WTC11 (cell line): ENCODE measurements at regions not wholly inside any gene's neighbourhood (a gene's known extent, or its start where the extent isn't known, plus 50 kb on each side); places are given as distances from the start of the nearest gene placed in this dataset.

Experiments
- ATAC-seq: fragments of 200-7000 bp; cut with Tn5 transposase; 2 replicates; pipeline ENCODE4 v1.10.0; 2021; ENCODE audit warnings: mild to moderate bottlenecking, moderate library complexity
- CTCF ChIA-PET: fragments of 300-600 bp; sonication (Branson Sonifier 250); formaldehyde crosslinking; loops from one replicate; lab custom pipeline; 2021; ENCODE audit warnings: antibody characterized with exemption; lab: Charles Lee
- POLR2A ChIA-PET: fragments of 350-600 bp; sonication (Branson Sonifier 250); formaldehyde crosslinking; loops from one replicate; lab custom pipeline; 2021; ENCODE audit warnings: antibody characterized with exemption; lab: Charles Lee
- DNase-seq: peaks from one replicate; pipeline ENCODE4 v3.0.0; 2021; ENCODE audit warnings: low spot score
- H3K27ac Mint-ChIP-seq: 2 replicates; pipeline ENCODE4 v1.8.0; 2021; ENCODE audit warnings: mixed read lengths
- H3K27me3 Mint-ChIP-seq: 2 replicates; pipeline ENCODE4 v1.8.0; 2021; ENCODE audit warnings: low read depth, mild to moderate bottlenecking, moderate library complexity, mixed read lengths
- H3K36me3 Mint-ChIP-seq: 2 replicates; pipeline ENCODE4 v1.8.0; 2021; ENCODE audit warnings: mixed read lengths
- H3K4me1 Mint-ChIP-seq: 2 replicates; pipeline ENCODE4 v1.8.0; 2022; ENCODE audit warnings: mixed read lengths
- H3K4me3 Mint-ChIP-seq: 2 replicates; pipeline ENCODE4 v1.8.0; 2021; ENCODE audit warnings: mild to moderate bottlenecking, moderate library complexity, mixed read lengths
- H3K9me3 Mint-ChIP-seq: 2 replicates; pipeline ENCODE4 v1.8.0; 2021; ENCODE audit warnings: mixed read lengths
- AR ChIP-seq: fragments of 250-450 bp; sonication (Bioruptor Pico); IDR thresholded peaks from 2 replicates; pipeline ENCODE4 v1.9.0; 2021; ENCODE audit warnings: mild to moderate bottlenecking
- EMX1 ChIP-seq: fragments of 250-450 bp; sonication (Bioruptor Pico); IDR thresholded peaks from 2 replicates; pipeline ENCODE4 v1.8.0; 2021; ENCODE audit warnings: mild to moderate bottlenecking
- FOXK1 ChIP-seq: sonication (generic); formaldehyde crosslinking; IDR thresholded peaks from 2 replicates; pipeline ENCODE4 v1.8.0; 2022; ENCODE audit warnings: mild to moderate bottlenecking, moderate library complexity, missing genetic modification reagents
- GABPB1 ChIP-seq: sonication (generic); formaldehyde crosslinking; IDR thresholded peaks from 2 replicates; pipeline ENCODE4 v1.8.1; 2023; ENCODE audit warnings: mild to moderate bottlenecking, missing genetic modification reagents
- IRF2 ChIP-seq: sonication (generic); formaldehyde crosslinking; IDR thresholded peaks from 2 replicates; pipeline ENCODE4 v1.8.0; 2022; ENCODE audit warnings: low read depth, missing genetic modification reagents, borderline replicate concordance
- KAT7 ChIP-seq: sonication (generic); formaldehyde crosslinking; IDR thresholded peaks from 2 replicates; pipeline ENCODE4 v1.8.1; 2023; ENCODE audit warnings: missing genetic modification reagents, mild to moderate bottlenecking, borderline replicate concordance
- MLX ChIP-seq: sonication (generic); formaldehyde crosslinking; IDR thresholded peaks from 2 replicates; pipeline ENCODE4 v1.8.1; 2023; ENCODE audit warnings: mild to moderate bottlenecking, missing genetic modification reagents, moderate library complexity
- MYBL2 ChIP-seq: sonication (generic); formaldehyde crosslinking; IDR thresholded peaks from 2 replicates; pipeline ENCODE4 v1.8.1; 2023; ENCODE audit warnings: mild to moderate bottlenecking, moderate library complexity, missing genetic modification reagents
- OVOL2 ChIP-seq: fragments of 250-450 bp; sonication (Bioruptor Pico); IDR thresholded peaks from 2 replicates; pipeline ENCODE4 v1.9.0; 2021; ENCODE audit warnings: mild to moderate bottlenecking, borderline replicate concordance
- PRDM15 ChIP-seq: sonication (generic); formaldehyde crosslinking; IDR thresholded peaks from 2 replicates; pipeline ENCODE4 v1.8.0; 2022; ENCODE audit warnings: missing genetic modification reagents
- TEAD1 ChIP-seq: sonication (generic); formaldehyde crosslinking; IDR thresholded peaks from 2 replicates; pipeline ENCODE4 v1.8.0; 2022; ENCODE audit warnings: mild to moderate bottlenecking, missing genetic modification reagents
- ZBTB21 ChIP-seq: sonication (generic); formaldehyde crosslinking; IDR thresholded peaks from 2 replicates; pipeline ENCODE4 v1.8.1; 2023; ENCODE audit warnings: mild to moderate bottlenecking, missing genetic modification reagents, borderline replicate concordance
- ZNF121 ChIP-seq: sonication (generic); formaldehyde crosslinking; IDR thresholded peaks from 2 replicates; pipeline ENCODE4 v1.8.0; 2023; ENCODE audit warnings: missing genetic modification reagents
- ZNF263 ChIP-seq: sonication (generic); formaldehyde crosslinking; IDR thresholded peaks from 2 replicates; pipeline ENCODE4 v1.8.1; 2022; ENCODE audit warnings: low read depth, mild to moderate bottlenecking, moderate library complexity, missing genetic modification reagents
- ZNF317 ChIP-seq: sonication (generic); formaldehyde crosslinking; IDR thresholded peaks from 2 replicates; pipeline ENCODE4 v1.8.1; 2023; ENCODE audit warnings: low read depth, mild to moderate bottlenecking, moderate library complexity, missing genetic modification reagents, borderline replicate concordance
- ZNF425 ChIP-seq: fragments of 250-450 bp; sonication (Bioruptor Pico); conservative IDR thresholded peaks from 2 replicates; pipeline ENCODE4 v1.9.0; 2021; ENCODE audit warnings: mild to moderate bottlenecking
- ZNF512 ChIP-seq: sonication (generic); formaldehyde crosslinking; IDR thresholded peaks from 2 replicates; pipeline ENCODE4 v1.8.1; 2022; ENCODE audit warnings: missing genetic modification reagents, borderline replicate concordance
- TF ChIP-seq, protein P1 (sequence below): sonication (generic); formaldehyde crosslinking; IDR thresholded peaks from 2 replicates; pipeline ENCODE4 v1.8.1; 2022; ENCODE audit warnings: low read depth, mild to moderate bottlenecking, moderate library complexity, missing genetic modification reagents, borderline replicate concordance

GRCh38 chr5:68421485-68422220, 206.1 kb downstream of the PIK3R1 start (continued):
- no peak for TF ChIP-seq MLX (CRISPR knock-in tag)

- no peak for DNase-seq
- Mint-ChIP-seq H3K4me1 (peaks cover 7% of the 10 kb centered on the region), H3K36me3 (no peaks in the 10 kb centered on the region), H3K4me3 (no peak overlapping the region), H3K27me3 (no peaks in the 10 kb centered on the region), H3K9me3 (peaks cover 5% of the 10 kb centered on the region; the same call in 1 of the 2 replicates), H3K27ac (no peak overlapping the region)
- ChIA-PET POLR2A (no interaction called here), CTCF (no interaction called here)
- TF ChIP-seq GABPB1 (CRISPR knock-in tag) (no peak), AR (CRISPR knock-in tag) (no peak), ZNF425 (CRISPR knock-in tag) (no peak), ZNF121 (CRISPR knock-in tag) (no peak), KAT7 (CRISPR knock-in tag) (no peak), PRDM15 (CRISPR knock-in tag) (no peak), TEAD1 (CRISPR knock-in tag) (no peak), ZNF317 (CRISPR knock-in tag) (no peak), ZNF263 (CRISPR knock-in tag) (no peak), IRF2 (CRISPR knock-in tag) (no peak), OVOL2 (CRISPR knock-in tag) (no peak), EMX1 (no peak), MYBL2 (no peak), ZBTB21 (no peak), FOXK1 (CRISPR knock-in tag) (no peak), ZNF512 (no peak)
- TF ChIP-seq, protein P1, sequence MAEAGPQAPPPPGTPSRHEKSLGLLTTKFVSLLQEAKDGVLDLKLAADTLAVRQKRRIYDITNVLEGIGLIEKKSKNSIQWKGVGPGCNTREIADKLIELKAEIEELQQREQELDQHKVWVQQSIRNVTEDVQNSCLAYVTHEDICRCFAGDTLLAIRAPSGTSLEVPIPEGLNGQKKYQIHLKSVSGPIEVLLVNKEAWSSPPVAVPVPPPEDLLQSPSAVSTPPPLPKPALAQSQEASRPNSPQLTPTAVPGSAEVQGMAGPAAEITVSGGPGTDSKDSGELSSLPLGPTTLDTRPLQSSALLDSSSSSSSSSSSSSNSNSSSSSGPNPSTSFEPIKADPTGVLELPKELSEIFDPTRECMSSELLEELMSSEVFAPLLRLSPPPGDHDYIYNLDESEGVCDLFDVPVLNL (CRISPR knock-in tag): no peak
- ATAC-seq: no peak
Measured at GRCh38 chr5:68423154-68423811, 207.7 kb downstream of the PIK3R1 start.
